K562 (cell line): ENCODE measurements at regions not wholly inside any gene's neighbourhood (a gene's known extent, or its start where the extent isn't known, plus 50 kb on each side); places are given as distances from the start of the nearest gene placed in this dataset.
A peak's percentile ranks its signal among the peaks of the same experiment; 100 is the strongest.

Experiments
- BRD4 ChIP-seq: fragments of 200-600 bp; sonication (generic); IDR thresholded peaks from 2 replicates; pipeline ENCODE4 v1.6.1; 2017; ENCODE audit warnings: inconsistent platforms
- KDM5B ChIP-seq: fragments of 200-600 bp; sonication (generic); IDR thresholded peaks from 2 replicates; pipeline ENCODE4 v1.6.1; 2012; ENCODE audit warnings: low read depth, mild to moderate bottlenecking, moderate library complexity, low read length, control low read depth, inconsistent platforms; ENCODE audit not compliant: insufficient replicate concordance
- MXI1 ChIP-seq: IDR thresholded peaks from 2 replicates; pipeline ENCODE4 v1.6.1; 2011; ENCODE audit warnings: low read depth, mild to moderate bottlenecking, improper control_type of control experiment, low read length
- MYNN ChIP-seq, 2 experiments: sonication (generic); formaldehyde crosslinking in 1 of 2; IDR thresholded peaks; 2 replicates each; pipeline versions ENCODE4 v1.5.0 to v1.6.1; 2016 to 2020; ENCODE audit warnings: antibody characterized with exemption in 1 of 2, missing genetic modification reagents in 1 of 2
- NCOR1 ChIP-seq: fragments of 450-650 bp; IDR thresholded peaks from 2 replicates; pipeline ENCODE4 v1.6.1; 2016; ENCODE audit warnings: mild to moderate bottlenecking, moderate library complexity
- PTRF ChIP-seq: fragments of 450-650 bp; IDR thresholded peaks from 2 replicates; pipeline ENCODE4 v1.6.1; 2016; ENCODE audit warnings: mild to moderate bottlenecking, missing genetic modification characterization, missing compliant biosample characterization
- TCFL5 ChIP-seq: fragments of 250-450 bp; sonication (Bioruptor Pico); conservative IDR thresholded peaks from 2 replicates; pipeline ENCODE4 v1.6.1; 2021; ENCODE audit warnings: mild to moderate bottlenecking, moderate library complexity, matching md5 sums
- ZBTB8A ChIP-seq: fragments of 450-650 bp; IDR thresholded peaks from 2 replicates; pipeline ENCODE4 v1.6.1; 2018; ENCODE audit warnings: mild to moderate bottlenecking, moderate library complexity; ENCODE audit not compliant: partially characterized antibody
- ZNF507 ChIP-seq: conservative IDR thresholded peaks from 2 replicates; pipeline ENCODE4 v1.6.1; 2017; ENCODE audit warnings: missing genetic modification characterization, missing compliant biosample characterization
- TF ChIP-seq, protein P1 (sequence below): sonication (generic); formaldehyde crosslinking; IDR thresholded peaks from 2 replicates; pipeline ENCODE4 v1.8.0; 2022; ENCODE audit warnings: mild to moderate bottlenecking, missing genetic modification reagents
- TF ChIP-seq, protein P2 (sequence below): conservative IDR thresholded peaks from 2 replicates; pipeline ENCODE4 v1.6.1; 2011; ENCODE audit warnings: low read depth, mild to moderate bottlenecking, low read length; ENCODE audit not compliant: control insufficient read depth
- TF ChIP-seq, protein P3 (sequence below): fragments of 250-450 bp; sonication (Bioruptor Pico); IDR thresholded peaks from 2 replicates; pipeline ENCODE4 v1.4.0; 2020; ENCODE audit warnings: mild to moderate bottlenecking, moderate library complexity, borderline replicate concordance
- TF ChIP-seq, protein P4 (sequence below): fragments of 200-800 bp; sonication (Bioruptor generic); IDR thresholded peaks from 2 replicates; pipeline ENCODE4 v1.6.1; 2017; ENCODE audit warnings: missing genetic modification characterization, missing compliant biosample characterization
- TF ChIP-seq, protein P5 (sequence below): sonication (generic); formaldehyde crosslinking; IDR thresholded peaks from 2 replicates; pipeline ENCODE4 v1.9.0; 2022; ENCODE audit warnings: mild to moderate bottlenecking, missing genetic modification reagents
- TF ChIP-seq, protein P6 (sequence below): fragments of 250-450 bp; sonication (Bioruptor Pico); IDR thresholded peaks from 2 replicates; pipeline ENCODE4 v1.8.0; 2021; ENCODE audit warnings: mild to moderate bottlenecking, moderate library complexity

DNA sequence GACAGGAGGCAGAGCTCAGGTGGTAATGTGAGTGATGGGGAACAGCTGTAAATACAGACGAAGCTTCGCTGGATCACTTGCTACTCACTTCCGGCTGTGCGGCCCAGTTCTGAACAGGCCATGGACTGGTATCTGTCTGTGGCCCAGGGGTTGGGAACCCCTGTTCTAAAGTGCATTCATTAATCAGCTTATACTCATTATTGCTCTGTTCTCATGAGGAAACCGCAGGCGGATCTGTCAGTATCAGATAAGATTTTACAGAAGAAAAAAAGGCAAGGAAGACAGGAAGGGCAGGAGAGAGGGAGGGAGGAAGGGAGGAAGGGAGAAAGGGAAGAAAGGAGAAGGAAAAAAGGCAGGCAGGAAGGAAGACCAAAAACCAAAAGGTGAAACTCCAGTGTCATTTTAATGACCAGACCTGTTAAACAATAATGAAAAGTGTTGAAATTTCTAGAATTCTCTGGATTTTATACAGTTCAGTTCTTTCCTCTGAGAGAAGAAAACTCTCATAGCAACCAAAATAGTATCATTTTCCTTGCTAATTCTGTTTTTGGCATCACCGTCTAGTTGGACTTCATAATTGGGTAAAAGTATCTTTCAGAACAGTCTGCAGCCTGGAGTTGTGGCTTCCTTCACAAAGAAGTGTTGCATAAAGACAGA lies 128.0 kb upstream of the PROK2 start (continued):
- TF ChIP-seq, protein P1, sequence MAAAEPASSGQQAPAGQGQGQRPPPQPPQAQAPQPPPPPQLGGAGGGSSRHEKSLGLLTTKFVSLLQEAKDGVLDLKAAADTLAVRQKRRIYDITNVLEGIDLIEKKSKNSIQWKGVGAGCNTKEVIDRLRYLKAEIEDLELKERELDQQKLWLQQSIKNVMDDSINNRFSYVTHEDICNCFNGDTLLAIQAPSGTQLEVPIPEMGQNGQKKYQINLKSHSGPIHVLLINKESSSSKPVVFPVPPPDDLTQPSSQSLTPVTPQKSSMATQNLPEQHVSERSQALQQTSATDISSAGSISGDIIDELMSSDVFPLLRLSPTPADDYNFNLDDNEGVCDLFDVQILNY (CRISPR knock-in tag), result no peak
- no peak for TF ChIP-seq ZNF507 (tag)
- TF ChIP-seq, protein P2, sequence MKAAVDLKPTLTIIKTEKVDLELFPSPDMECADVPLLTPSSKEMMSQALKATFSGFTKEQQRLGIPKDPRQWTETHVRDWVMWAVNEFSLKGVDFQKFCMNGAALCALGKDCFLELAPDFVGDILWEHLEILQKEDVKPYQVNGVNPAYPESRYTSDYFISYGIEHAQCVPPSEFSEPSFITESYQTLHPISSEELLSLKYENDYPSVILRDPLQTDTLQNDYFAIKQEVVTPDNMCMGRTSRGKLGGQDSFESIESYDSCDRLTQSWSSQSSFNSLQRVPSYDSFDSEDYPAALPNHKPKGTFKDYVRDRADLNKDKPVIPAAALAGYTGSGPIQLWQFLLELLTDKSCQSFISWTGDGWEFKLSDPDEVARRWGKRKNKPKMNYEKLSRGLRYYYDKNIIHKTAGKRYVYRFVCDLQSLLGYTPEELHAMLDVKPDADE, result no peak
- TF ChIP-seq, protein P3, sequence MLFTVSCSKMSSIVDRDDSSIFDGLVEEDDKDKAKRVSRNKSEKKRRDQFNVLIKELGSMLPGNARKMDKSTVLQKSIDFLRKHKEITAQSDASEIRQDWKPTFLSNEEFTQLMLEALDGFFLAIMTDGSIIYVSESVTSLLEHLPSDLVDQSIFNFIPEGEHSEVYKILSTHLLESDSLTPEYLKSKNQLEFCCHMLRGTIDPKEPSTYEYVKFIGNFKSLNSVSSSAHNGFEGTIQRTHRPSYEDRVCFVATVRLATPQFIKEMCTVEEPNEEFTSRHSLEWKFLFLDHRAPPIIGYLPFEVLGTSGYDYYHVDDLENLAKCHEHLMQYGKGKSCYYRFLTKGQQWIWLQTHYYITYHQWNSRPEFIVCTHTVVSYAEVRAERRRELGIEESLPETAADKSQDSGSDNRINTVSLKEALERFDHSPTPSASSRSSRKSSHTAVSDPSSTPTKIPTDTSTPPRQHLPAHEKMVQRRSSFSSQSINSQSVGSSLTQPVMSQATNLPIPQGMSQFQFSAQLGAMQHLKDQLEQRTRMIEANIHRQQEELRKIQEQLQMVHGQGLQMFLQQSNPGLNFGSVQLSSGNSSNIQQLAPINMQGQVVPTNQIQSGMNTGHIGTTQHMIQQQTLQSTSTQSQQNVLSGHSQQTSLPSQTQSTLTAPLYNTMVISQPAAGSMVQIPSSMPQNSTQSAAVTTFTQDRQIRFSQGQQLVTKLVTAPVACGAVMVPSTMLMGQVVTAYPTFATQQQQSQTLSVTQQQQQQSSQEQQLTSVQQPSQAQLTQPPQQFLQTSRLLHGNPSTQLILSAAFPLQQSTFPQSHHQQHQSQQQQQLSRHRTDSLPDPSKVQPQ (CRISPR knock-in tag), result no peak
- TF ChIP-seq MXI1, result no peak
- no peak for TF ChIP-seq MYNN (IDR thresholded peaks at IDR 0.05)
- no peak for TF ChIP-seq MYNN (CRISPR knock-in tag; IDR thresholded peaks at IDR 0.05)
- no peak for TF ChIP-seq BRD4
- peak; percentile 75 for TF ChIP-seq NCOR1
- no peak for TF ChIP-seq KDM5B
- TF ChIP-seq, protein P4, sequence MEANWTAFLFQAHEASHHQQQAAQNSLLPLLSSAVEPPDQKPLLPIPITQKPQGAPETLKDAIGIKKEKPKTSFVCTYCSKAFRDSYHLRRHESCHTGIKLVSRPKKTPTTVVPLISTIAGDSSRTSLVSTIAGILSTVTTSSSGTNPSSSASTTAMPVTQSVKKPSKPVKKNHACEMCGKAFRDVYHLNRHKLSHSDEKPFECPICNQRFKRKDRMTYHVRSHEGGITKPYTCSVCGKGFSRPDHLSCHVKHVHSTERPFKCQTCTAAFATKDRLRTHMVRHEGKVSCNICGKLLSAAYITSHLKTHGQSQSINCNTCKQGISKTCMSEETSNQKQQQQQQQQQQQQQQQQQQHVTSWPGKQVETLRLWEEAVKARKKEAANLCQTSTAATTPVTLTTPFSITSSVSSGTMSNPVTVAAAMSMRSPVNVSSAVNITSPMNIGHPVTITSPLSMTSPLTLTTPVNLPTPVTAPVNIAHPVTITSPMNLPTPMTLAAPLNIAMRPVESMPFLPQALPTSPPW (CRISPR knock-in tag), result peak; percentile 58; the same call in 1 of the 2 replicates
- TF ChIP-seq, protein P5, sequence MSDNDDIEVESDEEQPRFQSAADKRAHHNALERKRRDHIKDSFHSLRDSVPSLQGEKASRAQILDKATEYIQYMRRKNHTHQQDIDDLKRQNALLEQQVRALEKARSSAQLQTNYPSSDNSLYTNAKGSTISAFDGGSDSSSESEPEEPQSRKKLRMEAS (CRISPR knock-in tag), result no peak
- no peak for TF ChIP-seq ZBTB8A
- TF ChIP-seq PTRF (tag), result no peak
- TF ChIP-seq, protein P6, sequence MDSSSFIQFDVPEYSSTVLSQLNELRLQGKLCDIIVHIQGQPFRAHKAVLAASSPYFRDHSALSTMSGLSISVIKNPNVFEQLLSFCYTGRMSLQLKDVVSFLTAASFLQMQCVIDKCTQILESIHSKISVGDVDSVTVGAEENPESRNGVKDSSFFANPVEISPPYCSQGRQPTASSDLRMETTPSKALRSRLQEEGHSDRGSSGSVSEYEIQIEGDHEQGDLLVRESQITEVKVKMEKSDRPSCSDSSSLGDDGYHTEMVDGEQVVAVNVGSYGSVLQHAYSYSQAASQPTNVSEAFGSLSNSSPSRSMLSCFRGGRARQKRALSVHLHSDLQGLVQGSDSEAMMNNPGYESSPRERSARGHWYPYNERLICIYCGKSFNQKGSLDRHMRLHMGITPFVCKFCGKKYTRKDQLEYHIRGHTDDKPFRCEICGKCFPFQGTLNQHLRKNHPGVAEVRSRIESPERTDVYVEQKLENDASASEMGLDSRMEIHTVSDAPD (CRISPR knock-in tag), result no peak
- TF ChIP-seq TCFL5, result no peak
